H1 (cell line): ENCODE measurements at regions not wholly inside any gene's neighbourhood (a gene's known extent, or its start where the extent isn't known, plus 50 kb on each side); places are given as distances from the start of the nearest gene placed in this dataset.

Source experiments
- CTCF ChIA-PET: fragments of 300-600 bp; sonication (Branson Sonifier 250); formaldehyde crosslinking; loops from one replicate; lab custom pipeline; 2021; ENCODE audit not compliant: partially characterized antibody; lab: Charles Lee
- POLR2A ChIA-PET: fragments of 300-600 bp; sonication (Branson Sonifier 250); formaldehyde crosslinking; loops from one replicate; lab custom pipeline; 2021; ENCODE audit warnings: inconsistent platforms; ENCODE audit not compliant: partially characterized antibody; lab: Charles Lee
- DNase-seq, 2 experiments: peaks; one replicate each; pipeline versions ENCODE4 v3.0.0 to v3.0.0-alpha.2; 2010 to 2022; ENCODE audit warnings: low spot score in 2 of 2, low read depth in 1 of 2, mixed read lengths in 1 of 2
- FAIRE-seq: peaks from 2 replicates; lab custom pipeline; 2011; peaks lifted over from hg19 to GRCh38; lab: Jason Lieb, UNC
- H2AFZ ChIP-seq: 2 replicates; pipeline ENCODE4 v1.8.1; 2012; ENCODE audit warnings: low read length, inconsistent platforms
- H2AK5ac ChIP-seq: 2 replicates; pipeline ENCODE4 v1.6.1; 2013; ENCODE audit warnings: low read depth, low read length
- H2BK120ac ChIP-seq: replicated peaks from 2 replicates; pipeline ENCODE3; 2013; ENCODE audit warnings: low read depth, low read length, inconsistent platforms
- H2BK12ac ChIP-seq: 2 replicates; pipeline ENCODE4 v1.6.1; 2013; ENCODE audit warnings: low read depth, low read length
- H2BK15ac ChIP-seq: 2 replicates; pipeline ENCODE4 v1.6.1; 2013; ENCODE audit warnings: low read length
- H2BK20ac ChIP-seq: 2 replicates; pipeline ENCODE4 v1.6.1; 2013; ENCODE audit warnings: low read length
- H2BK5ac ChIP-seq: 2 replicates; pipeline ENCODE4 v1.6.1; 2013; ENCODE audit warnings: low read depth, low read length
- H3K14ac ChIP-seq: 2 replicates; pipeline ENCODE4 v1.6.1; 2013; ENCODE audit warnings: inconsistent platforms; ENCODE audit not compliant: insufficient read length
- H3K18ac ChIP-seq: 2 replicates; pipeline ENCODE4 v1.6.1; 2013; ENCODE audit warnings: low read length; ENCODE audit errors: extremely low read depth
- H3K23ac ChIP-seq: 2 replicates; pipeline ENCODE4 v1.6.1; 2013; ENCODE audit warnings: inconsistent platforms; ENCODE audit not compliant: insufficient read length
- H3K23me2 ChIP-seq: 2 replicates; pipeline ENCODE4 v1.6.1; 2013; ENCODE audit warnings: low read depth, low read length
- H3K27ac ChIP-seq: 2 replicates; pipeline ENCODE4 v1.6.1; 2011; ENCODE audit warnings: low read depth, low read length, inconsistent platforms
- H3K27me3 ChIP-seq, 4 experiments: replicated peaks in 1 of 4; 1 replicate in 1 of 4; 2 replicates in 3 of 4; pipeline versions ENCODE4 v1.6.1 to v1.8.1; 2011 to 2013; ENCODE audit warnings: low read length in 3 of 4, mild to moderate bottlenecking in 3 of 4, inconsistent platforms in 2 of 4, mixed read lengths in 2 of 4, moderate library complexity in 1 of 4; ENCODE audit not compliant: control insufficient read depth in 3 of 4, insufficient read depth in 3 of 4; ENCODE audit errors: extremely low read depth in 1 of 4
- H3K36me3 ChIP-seq, 4 experiments: 2 replicates each; pipeline versions ENCODE4 v1.6.1 to v1.8.1; 2011 to 2013; ENCODE audit warnings: mild to moderate bottlenecking in 4 of 4, low read length in 3 of 4, moderate library complexity in 2 of 4, control low read depth in 1 of 4, inconsistent platforms in 1 of 4; ENCODE audit not compliant: insufficient read depth in 4 of 4, control insufficient read depth in 2 of 4
- H3K4ac ChIP-seq: replicated peaks from 2 replicates; pipeline ENCODE3; 2013; ENCODE audit warnings: low read length, low read depth, mixed read lengths, inconsistent platforms; ENCODE audit not compliant: insufficient read length
- H3K4me1 ChIP-seq, 4 experiments: replicated peaks in 1 of 4; 1 replicate in 1 of 4; 2 replicates in 3 of 4; pipeline versions ENCODE4 v1.6.1 to v1.8.1; 2011 to 2013; ENCODE audit warnings: low read length in 3 of 4, inconsistent platforms in 2 of 4, mixed read lengths in 1 of 4; ENCODE audit not compliant: insufficient read depth in 4 of 4, control insufficient read depth in 3 of 4
- H3K4me2 ChIP-seq, 2 experiments: 2 replicates each; pipeline versions ENCODE4 v1.6.1 to v1.8.1; 2011 to 2013; ENCODE audit warnings: low read depth in 2 of 2, low read length in 2 of 2, control low read depth in 1 of 2, inconsistent platforms in 1 of 2, mild to moderate bottlenecking in 1 of 2; ENCODE audit not compliant: insufficient read depth in 1 of 2
- H3K4me3 ChIP-seq, 4 experiments: fragments of 200-600, 300-600 bp in 1 of 4; sonication (generic), shearing (Covaris generic), sonication (Bioruptor Twin) in 1 of 4; 2 replicates each; pipeline versions ENCODE4 v1.5.1 to v1.8.1; 2011 to 2016; ENCODE audit warnings: low read length in 4 of 4, low read depth in 3 of 4, control low read depth in 2 of 4, inconsistent platforms in 2 of 4, mild to moderate bottlenecking in 2 of 4, mixed read lengths in 1 of 4, moderate library complexity in 1 of 4; ENCODE audit not compliant: insufficient read depth in 2 of 4; ENCODE audit errors: extremely low read depth in 1 of 4
- H3K56ac ChIP-seq: replicated peaks from 2 replicates; pipeline ENCODE3; 2013; ENCODE audit warnings: low read depth, mild to moderate bottlenecking, mixed read lengths, low read length, inconsistent platforms; ENCODE audit not compliant: insufficient read length
- H3K79me1 ChIP-seq: 2 replicates; pipeline ENCODE4 v1.6.1; 2013; ENCODE audit warnings: low read depth, low read length, control low read depth
- H3K79me2 ChIP-seq, 2 experiments: 2 replicates each; pipeline versions ENCODE4 v1.6.1 to v1.8.1; 2012 to 2013; ENCODE audit warnings: low read length in 2 of 2, mild to moderate bottlenecking in 2 of 2, inconsistent platforms in 1 of 2; ENCODE audit not compliant: insufficient read depth in 2 of 2, control insufficient read depth in 1 of 2
- H3K9ac ChIP-seq, 4 experiments: replicated peaks in 1 of 4; 1 replicate in 1 of 4; 2 replicates in 3 of 4; pipeline versions ENCODE4 v1.6.1 to v1.8.1; 2011 to 2013; ENCODE audit warnings: low read depth in 3 of 4, low read length in 3 of 4, control low read depth in 2 of 4, mild to moderate bottlenecking in 2 of 4, moderate library complexity in 2 of 4, inconsistent platforms in 1 of 4; ENCODE audit errors: extremely low read depth in 1 of 4
- H3K9me3 ChIP-seq, 2 experiments: 2 replicates each; pipeline versions ENCODE4 v1.6.1 to v1.8.1; 2012 to 2013; ENCODE audit warnings: mild to moderate bottlenecking in 2 of 2, moderate library complexity in 2 of 2, control low read depth in 1 of 2, inconsistent platforms in 1 of 2, low read depth in 1 of 2, low read length in 1 of 2, mixed read lengths in 1 of 2; ENCODE audit not compliant: insufficient read depth in 2 of 2
- H4K20me1 ChIP-seq, 2 experiments: replicated peaks in 1 of 2; 2 replicates each; pipeline versions ENCODE3 to v1.8.1; 2011 to 2013; ENCODE audit warnings: inconsistent platforms in 2 of 2, low read length in 2 of 2, mild to moderate bottlenecking in 1 of 2; ENCODE audit not compliant: insufficient read depth in 2 of 2, control insufficient read depth in 1 of 2
- H4K5ac ChIP-seq: 2 replicates; pipeline ENCODE4 v1.6.1; 2013; ENCODE audit warnings: low read length, low read depth, mixed read lengths, inconsistent platforms; ENCODE audit not compliant: insufficient read length
- H4K8ac ChIP-seq: 2 replicates; pipeline ENCODE4 v1.8.0; 2013; ENCODE audit warnings: mild to moderate bottlenecking, moderate library complexity, low read length, inconsistent platforms; ENCODE audit not compliant: insufficient read depth; ENCODE audit errors: extremely low read depth
- H4K91ac ChIP-seq: replicated peaks from 2 replicates; pipeline ENCODE3; 2013; ENCODE audit warnings: low read length, mixed read lengths, inconsistent platforms; ENCODE audit not compliant: insufficient read length
- CTBP2 ChIP-seq: IDR thresholded peaks from 2 replicates; pipeline ENCODE4 v1.7.0; 2011; ENCODE audit warnings: borderline replicate concordance, mild to moderate bottlenecking, moderate library complexity, mixed read lengths, low read length; ENCODE audit not compliant: insufficient read depth, insufficient read length
- EZH2 ChIP-seq: fragments of 200-600 bp; sonication (generic); IDR thresholded peaks from 2 replicates; pipeline ENCODE4 v1.7.1; 2012; ENCODE audit warnings: low read depth, mild to moderate bottlenecking, moderate library complexity, low read length, inconsistent platforms; ENCODE audit not compliant: severe bottlenecking
- JUND ChIP-seq: IDR thresholded peaks from 2 replicates; pipeline ENCODE4 v1.6.1; 2011; ENCODE audit warnings: mild to moderate bottlenecking, improper control_type of control experiment, low read length
- KDM4A ChIP-seq: IDR thresholded peaks from one replicate; pipeline ENCODE4 v1.7.1; 2012; ENCODE audit warnings: low read depth, mild to moderate bottlenecking, moderate library complexity, low read length, inconsistent platforms; ENCODE audit not compliant: severe bottlenecking
- KDM5A ChIP-seq: fragments of 200-600 bp; IDR thresholded peaks from 2 replicates; pipeline ENCODE4 v1.7.1; 2012; ENCODE audit warnings: mild to moderate bottlenecking, low read length, inconsistent platforms, mixed read lengths
- PHF8 ChIP-seq: fragments of 200-600 bp; sonication (generic); conservative IDR thresholded peaks from 2 replicates; pipeline ENCODE4 v1.7.1; 2012; ENCODE audit warnings: low read depth, mild to moderate bottlenecking, inconsistent platforms, low read length, moderate library complexity
- POLR2A ChIP-seq, 2 experiments: IDR thresholded peaks; 1 replicate in 1 of 2; 2 replicates in 1 of 2; pipeline ENCODE4 v1.6.1; 2011; ENCODE audit warnings: low read depth in 2 of 2, low read length in 2 of 2, mild to moderate bottlenecking in 2 of 2; ENCODE audit errors: control extremely low read depth in 1 of 2
- POLR2AphosphoS5 ChIP-seq: IDR thresholded peaks from 2 replicates; pipeline ENCODE4 v1.6.1; 2011; ENCODE audit warnings: low read depth, low read length
- SP2 ChIP-seq: IDR thresholded peaks from 2 replicates; pipeline ENCODE4 v1.6.1; 2012; ENCODE audit warnings: mild to moderate bottlenecking, low read length, inconsistent platforms
- SP4 ChIP-seq: IDR thresholded peaks from 2 replicates; pipeline ENCODE4 v1.6.1; 2012; ENCODE audit warnings: low read length, inconsistent platforms
- TEAD4 ChIP-seq: IDR thresholded peaks from 2 replicates; pipeline ENCODE4 v1.6.1; 2012; ENCODE audit warnings: low read depth, low read length, inconsistent platforms, mixed read lengths
- USF2 ChIP-seq: IDR thresholded peaks from 2 replicates; pipeline ENCODE4 v1.6.1; 2011; ENCODE audit warnings: low read length, improper control_type of control experiment
- ZNF274 ChIP-seq: IDR thresholded peaks from 2 replicates; pipeline ENCODE4 v1.7.0; 2012; ENCODE audit warnings: low read length, borderline replicate concordance; ENCODE audit errors: extremely low read depth
- WGBS, 2 experiments: shearing (Covaris generic) in 1 of 2; methylation state at CpG; one replicate each; pipeline versions ENCODE4 v1.1.6 to v1.1.7; 2013 to 2015; ENCODE audit warnings: low lambda C conversion rate in 2 of 2, mixed read lengths in 2 of 2, inconsistent platforms in 1 of 2, low coverage in 1 of 2, missing lambda C conversion rate in 1 of 2; ENCODE audit not compliant: insufficient replicate concordance in 2 of 2, insufficient coverage in 1 of 2, insufficient read length in 1 of 2; ENCODE audit errors: extremely low coverage in 1 of 2, missing lambda C conversion rate in 1 of 2; 5-methylcytosine and 5-hydroxymethylcytosine counted together
- TF ChIP-seq, protein P1 (sequence below): IDR thresholded peaks from 2 replicates; pipeline ENCODE4 v1.6.1; 2012; ENCODE audit warnings: inconsistent platforms

DNA sequence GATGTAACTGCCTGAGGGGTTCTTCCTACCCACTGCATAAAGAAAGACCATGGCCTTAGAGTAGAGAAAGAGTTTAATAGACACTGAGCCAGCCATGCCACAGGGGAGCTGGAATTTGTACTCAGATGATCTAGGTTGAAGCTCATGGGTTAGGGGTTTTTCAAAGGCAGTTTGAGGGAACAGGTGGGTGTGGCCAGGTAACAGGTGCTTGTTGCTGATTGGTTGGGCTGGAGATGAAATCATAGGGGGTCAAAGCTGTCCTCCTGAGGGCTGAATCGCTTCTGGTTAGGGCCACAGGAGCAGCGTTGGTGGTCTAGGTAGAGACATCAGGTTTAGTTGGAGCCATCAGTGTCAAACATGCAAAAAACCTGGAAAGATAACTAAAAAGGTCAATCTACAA, 59.2 kb upstream of the CSNK1A1L start:
- Histone ChIP-seq H3K23me2 (no peaks in the 10 kb centered on the region), H4K20me1 (no peaks in the 10 kb centered on the region), H3K9me3 (no peaks in the 10 kb centered on the region), H2BK12ac (no peak overlapping the region), H3K4ac (no peak overlapping the region), H2BK120ac (no peak overlapping the region), H3K27ac (no peak overlapping the region), H3K27me3 (no peaks in the 10 kb centered on the region), H3K4me1 (peaks cover 0 to 4% (median 0%) of the 10 kb centered on the region in 4 experiments; a peak in 1 of 7 replicates), H3K36me3 (no peaks in the 10 kb centered on the region; a peak in 1 of 8 replicates), H2AFZ (no peak overlapping the region), H2BK5ac (no peak overlapping the region), H3K4me2 (no peak overlapping the region), H3K79me1 (no peaks in the 10 kb centered on the region), H2AK5ac (no peak overlapping the region), H3K9ac (no peak overlapping the region), H3K56ac (no peak overlapping the region), H3K23ac (no peak overlapping the region), H3K79me2 (no peaks in the 10 kb centered on the region), H4K91ac (no peak overlapping the region), H4K8ac (no peak overlapping the region), H2BK15ac (no peak overlapping the region), H4K5ac (no peak overlapping the region), H3K4me3 (no peak overlapping the region), H2BK20ac (no peak overlapping the region), H3K18ac (no peak overlapping the region), H3K14ac (no peak overlapping the region)
- FAIRE-seq, result no peak
- CTCF ChIA-PET, result interaction anchor here (0.9 to 1.3 kb wide), 3 partner anchors 19 to 438 kb away, joined by 3 to 4 read pairs (median 3); no protein-coding TSS in a partner anchor
- no peak for DNase-seq
- POLR2A ChIA-PET, result interaction anchor here (0.9 to 1.1 kb wide), 2 partner anchors 9 to 273 kb away, joined by 3 read pairs; no protein-coding TSS in a partner anchor
- 90% methylated on average over 2 of the region's 2 CpGs; no CpG with 5 or more reads in 1 of the 2 experiments for WGBS, 2 experiments
- TF ChIP-seq SP2 (no peak), TEAD4 (no peak), EZH2 (no peak), POLR2AphosphoS5 (no peak), POLR2A (IDR thresholded peaks at IDR 0.05; ENCODE audit: control extremely low read depth in 1 of 2, low read depth in 2 of 2, low read length in 2 of 2) (no peak), CTBP2 (no peak), ZNF274 (no peak), USF2 (no peak), KDM5A (no peak), PHF8 (no peak), SP4 (no peak), KDM4A (no peak), JUND (no peak)
- TF ChIP-seq, protein P1, sequence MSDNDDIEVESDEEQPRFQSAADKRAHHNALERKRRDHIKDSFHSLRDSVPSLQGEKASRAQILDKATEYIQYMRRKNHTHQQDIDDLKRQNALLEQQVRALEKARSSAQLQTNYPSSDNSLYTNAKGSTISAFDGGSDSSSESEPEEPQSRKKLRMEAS, result no peak
